ENCODE measurements at regions not wholly inside any gene's neighbourhood (a gene's known extent, or its start where the extent isn't known, plus 50 kb on each side); places are given as distances from the start of the nearest gene placed in this dataset.

GRCh38 chr2:36267194-36267593 is 88.4 kb upstream of the CRIM1 start:
- no peak for TF ChIP-seq CTCF (conservative IDR thresholded peaks at IDR 0.05; ENCODE audit: low read length)
- no peak overlapping the region for H3K4me3 ChIP-seq (ENCODE audit: low read length)
- no peak for DNase-seq (ENCODE audit: low read depth)

GRCh38 chr2:36266536-36267121 is 88.9 kb upstream of the CRIM1 start:
- no peak for TF ChIP-seq CTCF (conservative IDR thresholded peaks at IDR 0.05; ENCODE audit: low read length)
- no peak overlapping the region for H3K4me3 ChIP-seq (ENCODE audit: low read length)
- no peak for DNase-seq (ENCODE audit: low read depth)

- no peak for TF ChIP-seq CTCF (conservative IDR thresholded peaks at IDR 0.05; ENCODE audit: low read length)
- H3K4me3 ChIP-seq (ENCODE audit: low read length) = no peak overlapping the region
- DNase-seq (ENCODE audit: low read depth) = no peak
These were observed 93.0 kb upstream of the CRIM1 start for GRCh38 chr2:36262581-36262980.

- DNase-seq (ENCODE audit: low read depth) = no peak
- TF ChIP-seq CTCF (conservative IDR thresholded peaks at IDR 0.05; ENCODE audit: low read length) = no peak
- no peak overlapping the region for H3K4me3 ChIP-seq (ENCODE audit: low read length)
These were observed 99.7 kb upstream of the CRIM1 start for GRCh38 chr2:36255863-36256262.

- no peak overlapping the region for H3K4me3 ChIP-seq (ENCODE audit: low read length)
- no peak for TF ChIP-seq CTCF (conservative IDR thresholded peaks at IDR 0.05; ENCODE audit: low read length)
- no peak for DNase-seq (ENCODE audit: low read depth)
These were observed 102.5 kb upstream of the CRIM1 start for GRCh38 chr2:36253086-36253485.

- H3K4me3 ChIP-seq (ENCODE audit: low read length) = no peak overlapping the region
- no peak for TF ChIP-seq CTCF (conservative IDR thresholded peaks at IDR 0.05; ENCODE audit: low read length)
- DNase-seq (ENCODE audit: low read depth) = no peak
These were observed 109.1 kb upstream of the CRIM1 start for GRCh38 chr2:36246320-36246990.

GRCh38 chr2:36245651-36246050 is 109.9 kb upstream of the CRIM1 start:
- H3K4me3 ChIP-seq (ENCODE audit: low read length) = no peak overlapping the region
- DNase-seq (ENCODE audit: low read depth) = no peak
- no peak for TF ChIP-seq CTCF (conservative IDR thresholded peaks at IDR 0.05; ENCODE audit: low read length)

Measured in AG10803 (cell line).